Hepatic stellate cell (primary cell): ENCODE measurements at regions not wholly inside any gene's neighbourhood (a gene's known extent, or its start where the extent isn't known, plus 50 kb on each side); places are given as distances from the start of the nearest gene placed in this dataset.

ENCODE experiments used
- DNase-seq: peaks from one replicate; pipeline ENCODE4 v3.0.0; 2011; ENCODE audit warnings: low spot score

GRCh38 chr12:115176741-115177400 is 492.9 kb upstream of the TBX3 start:
- no peak for DNase-seq

GRCh38 chr12:115174920-115175319 is 490.9 kb upstream of the TBX3 start:
- DNase-seq = no peak

- DNase-seq = no peak
Measured at GRCh38 chr12:115172521-115172920, 488.5 kb upstream of the TBX3 start.

- DNase-seq = no peak
Measured at GRCh38 chr12:115169981-115170380, 486.0 kb upstream of the TBX3 start.

GRCh38 chr12:115166698-115167315 is 482.8 kb upstream of the TBX3 start:
- DNase-seq = no peak

- DNase-seq = no peak
Measured at GRCh38 chr12:115163710-115164109, 479.7 kb upstream of the TBX3 start.

- no peak for DNase-seq
Measured at GRCh38 chr12:115160271-115161128, 476.5 kb upstream of the TBX3 start.

- no peak for DNase-seq
Measured at GRCh38 chr12:115158816-115159215, 474.8 kb upstream of the TBX3 start.

GRCh38 chr12:115155665-115156645 is 472.0 kb upstream of the TBX3 start:
- DNase-seq = peak; percentile 21

- peak; percentile 54 for DNase-seq
Measured at GRCh38 chr12:115149685-115150378, 465.9 kb upstream of the TBX3 start.

- DNase-seq = no peak
Measured at GRCh38 chr12:115149279-115149678, 465.3 kb upstream of the TBX3 start.

- no peak for DNase-seq
Measured at GRCh38 chr12:115147916-115148315, 463.9 kb upstream of the TBX3 start.

- DNase-seq = no peak
Measured at GRCh38 chr12:115146453-115146852, 462.5 kb upstream of the TBX3 start.

GRCh38 chr12:115144425-115144824 is 460.4 kb upstream of the TBX3 start:
- no peak for DNase-seq

GRCh38 chr12:115140981-115141655 is 457.1 kb upstream of the TBX3 start:
- DNase-seq = no peak

GRCh38 chr12:115137812-115138521 is 454.0 kb upstream of the TBX3 start:
- no peak for DNase-seq

GRCh38 chr12:115135800-115136211 is 451.8 kb upstream of the TBX3 start:
- peak; percentile 71 for DNase-seq

GRCh38 chr12:115134298-115134697 is 450.3 kb upstream of the TBX3 start:
- no peak for DNase-seq

GRCh38 chr12:115132905-115133304 is 448.9 kb upstream of the TBX3 start:
- no peak for DNase-seq

- no peak for DNase-seq
Measured at GRCh38 chr12:115132145-115132544, 448.2 kb upstream of the TBX3 start.
